ENCODE measurements at regions not wholly inside any gene's neighbourhood (a gene's known extent, or its start where the extent isn't known, plus 50 kb on each side); places are given as distances from the start of the nearest gene placed in this dataset.

DNA sequence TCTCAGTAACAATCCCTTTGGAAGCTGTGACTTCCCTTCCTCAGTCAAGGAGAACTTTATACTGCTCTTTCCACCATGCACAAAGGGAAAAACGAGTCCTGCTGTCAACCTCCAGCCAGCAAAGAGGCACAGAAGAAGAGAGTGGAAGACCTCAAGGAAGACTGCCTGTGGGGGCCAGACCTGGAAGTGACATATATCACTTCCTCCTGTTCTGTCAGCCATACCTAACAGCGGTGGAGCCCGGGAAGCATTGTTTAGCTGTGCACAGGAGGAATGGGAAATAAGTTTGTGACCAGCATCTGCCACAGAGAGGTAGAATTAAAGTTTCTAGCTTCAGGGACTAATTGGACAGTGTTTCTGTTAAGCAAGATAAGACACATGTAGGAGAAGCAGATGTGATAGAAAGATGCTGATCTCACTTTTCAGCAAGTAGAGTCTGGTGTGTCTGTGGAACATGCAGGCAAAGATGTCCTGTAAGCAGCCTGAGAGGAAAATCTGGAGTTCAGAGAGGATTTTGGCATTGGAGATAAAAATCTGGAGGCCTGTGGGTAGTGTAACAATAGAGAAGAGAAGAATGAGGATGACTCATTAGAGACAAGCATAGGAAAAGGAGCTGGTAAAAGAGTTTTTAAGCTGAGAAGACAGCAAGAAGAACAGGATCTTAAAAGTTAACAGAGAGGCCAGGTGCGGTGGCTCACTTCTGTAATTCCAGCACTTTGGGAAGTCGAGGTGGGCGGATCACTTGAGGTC lies 141.6 kb upstream of the CPSF6 start:
- no peak for DNase-seq

DNA sequence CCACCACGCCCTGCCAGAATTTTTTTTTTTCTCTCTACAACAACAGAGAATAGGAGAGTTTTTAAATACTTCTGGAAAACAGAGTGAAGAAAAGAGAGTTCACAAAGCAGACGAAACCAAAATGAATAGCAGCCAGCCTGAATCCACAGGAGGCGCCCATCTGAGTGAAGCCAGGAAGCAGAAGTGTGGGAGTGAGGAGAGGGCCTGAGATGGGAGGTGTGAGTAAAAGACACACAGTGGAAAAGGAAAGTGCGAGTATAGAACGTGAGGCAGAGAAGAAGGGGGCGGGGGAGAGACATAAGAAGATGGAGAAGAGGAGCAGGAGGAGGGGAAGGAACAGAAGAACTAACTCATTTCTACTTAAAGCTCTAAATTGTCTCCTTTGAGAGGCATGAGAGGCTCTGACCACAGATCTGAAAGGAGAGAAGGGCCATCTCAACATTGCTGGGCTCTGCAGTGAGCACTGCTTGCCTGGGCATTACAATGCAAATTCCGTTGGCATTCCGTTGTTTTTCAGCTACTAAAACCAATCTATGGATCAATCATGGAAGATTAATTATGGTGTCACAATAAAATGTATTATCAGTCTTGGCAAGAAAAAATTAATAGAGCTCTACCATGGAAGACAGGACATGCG lies 140.1 kb upstream of the CPSF6 start:
- no peak for DNase-seq

DNA sequence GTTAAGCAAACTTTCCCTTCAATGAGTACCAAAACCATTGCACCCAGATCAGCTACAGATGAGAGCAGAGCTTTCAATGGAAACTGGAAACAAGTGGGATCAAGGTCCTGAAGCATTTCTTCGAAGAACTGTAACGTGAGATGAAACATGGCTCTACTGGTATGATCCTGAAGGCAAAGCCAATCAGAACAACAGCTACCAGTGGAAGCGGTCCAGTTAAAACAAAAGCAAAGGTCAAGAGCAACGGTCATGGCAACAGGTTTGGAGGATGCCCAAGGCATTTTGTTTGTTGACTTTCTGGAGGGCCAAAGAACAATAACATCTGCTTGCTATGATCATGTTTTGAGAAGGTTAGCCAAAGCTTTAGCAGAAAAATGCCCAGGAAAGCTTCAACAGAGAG lies 137.9 kb upstream of the CPSF6 start:
- no peak for DNase-seq

DNA sequence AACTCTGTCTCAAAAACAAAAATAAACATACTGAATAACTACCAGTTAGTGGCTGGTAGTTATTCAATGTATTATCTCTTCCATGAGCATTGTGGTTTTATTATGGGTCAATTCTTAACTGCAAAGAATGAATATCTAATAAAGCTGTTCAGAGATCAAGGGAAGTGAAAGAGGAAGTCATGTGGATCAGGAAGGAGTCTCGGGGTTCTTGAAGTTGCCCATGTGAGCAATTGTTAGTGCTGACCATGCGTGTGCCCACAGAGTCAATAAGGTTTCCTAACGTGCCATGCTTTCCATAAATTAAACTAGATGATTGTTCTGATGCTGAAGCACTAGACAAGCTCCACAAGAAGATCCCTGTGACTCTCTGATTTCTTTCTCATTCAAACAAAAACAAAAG lies 136.5 kb upstream of the CPSF6 start:
- no peak for DNase-seq

DNA sequence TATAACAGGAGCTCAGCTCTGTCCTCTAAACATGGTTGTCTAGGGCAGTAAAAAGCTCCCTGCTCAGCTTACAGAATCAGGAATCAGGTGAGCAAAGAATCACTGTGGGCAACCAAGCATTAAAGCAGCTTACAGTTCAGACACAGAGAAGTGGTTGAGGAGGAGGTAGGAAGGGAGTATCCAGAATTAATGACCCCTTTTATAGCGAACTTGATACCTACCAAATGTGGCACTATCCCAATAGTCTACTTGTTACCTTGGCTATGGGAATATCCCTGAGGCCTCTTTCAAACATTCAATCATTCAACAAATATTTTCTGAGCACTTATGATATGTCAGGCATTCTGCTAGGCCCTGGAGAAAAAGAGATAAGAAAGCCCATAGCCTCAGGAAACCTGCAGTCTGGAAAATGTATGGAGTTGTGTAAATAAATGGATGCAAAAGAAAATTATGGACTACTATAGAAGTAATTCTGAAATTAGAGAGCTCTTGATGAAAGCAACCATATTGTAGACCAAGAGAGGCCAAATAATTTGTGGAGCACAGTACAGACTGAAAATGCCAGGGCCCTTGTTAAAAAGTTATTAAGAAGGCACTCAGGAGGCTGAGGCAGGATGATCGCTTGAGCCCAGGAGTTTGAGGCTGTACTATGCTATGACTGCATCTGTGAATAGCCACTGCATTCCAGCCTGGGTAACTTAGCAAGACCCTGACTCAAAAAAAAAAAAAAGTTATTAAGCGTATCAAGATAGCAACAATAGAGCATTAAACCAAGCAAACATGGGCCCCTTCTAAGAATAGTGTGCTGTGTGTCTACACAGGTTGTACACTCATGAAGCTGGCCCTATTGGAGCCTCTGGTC lies 134.0 kb upstream of the CPSF6 start:
- peak; percentile 91 for DNase-seq

DNA sequence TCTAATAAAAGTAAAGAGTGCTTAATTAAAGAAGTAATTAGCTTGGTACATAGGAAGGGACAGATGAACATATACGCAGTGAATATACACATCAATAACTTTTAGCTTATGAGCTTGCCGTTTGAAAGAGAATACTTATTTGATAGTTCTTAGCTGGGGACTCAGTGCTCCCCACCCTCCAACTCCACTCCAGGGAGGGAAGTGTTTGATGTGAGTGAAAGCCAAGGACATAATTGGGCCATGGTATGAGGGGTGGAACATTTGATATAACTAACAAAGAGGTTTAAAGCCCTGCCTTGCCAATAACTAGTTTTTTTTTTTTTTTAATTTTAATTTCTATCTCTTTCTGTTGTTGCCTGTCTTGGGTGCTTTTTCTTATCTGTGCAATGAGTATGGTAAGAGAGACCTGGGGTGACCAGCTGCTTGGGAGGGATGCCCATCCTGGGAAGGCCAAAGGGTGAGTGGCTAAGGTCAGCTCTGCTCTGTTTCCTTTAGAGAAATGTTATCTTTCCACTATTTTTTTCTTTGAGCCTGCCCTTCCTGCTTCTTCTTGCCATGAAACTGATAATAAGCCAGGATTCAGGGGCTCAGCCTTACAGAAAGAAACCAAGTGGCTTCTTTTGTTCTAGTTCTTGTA lies 132.8 kb upstream of the CPSF6 start:
- no peak for DNase-seq

DNA sequence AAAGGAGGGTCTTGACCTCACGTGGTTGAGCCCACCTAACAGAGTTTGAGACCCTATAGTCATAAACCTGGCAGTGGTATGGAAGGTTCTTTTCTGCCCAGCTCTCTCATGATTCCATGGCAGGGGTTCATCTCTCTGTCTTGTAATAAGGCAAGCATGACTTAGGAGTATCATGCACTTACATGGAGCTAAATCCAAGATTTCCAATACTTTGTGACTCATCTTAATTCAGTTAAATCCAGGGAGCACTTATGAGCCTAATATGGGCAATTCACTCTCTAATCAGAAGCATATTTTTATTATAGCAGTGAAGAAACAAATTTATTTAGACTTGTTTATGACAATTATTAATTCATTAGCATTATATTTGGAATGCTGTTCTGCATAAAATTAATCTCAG lies 131.8 kb upstream of the CPSF6 start:
- no peak for DNase-seq

DNA sequence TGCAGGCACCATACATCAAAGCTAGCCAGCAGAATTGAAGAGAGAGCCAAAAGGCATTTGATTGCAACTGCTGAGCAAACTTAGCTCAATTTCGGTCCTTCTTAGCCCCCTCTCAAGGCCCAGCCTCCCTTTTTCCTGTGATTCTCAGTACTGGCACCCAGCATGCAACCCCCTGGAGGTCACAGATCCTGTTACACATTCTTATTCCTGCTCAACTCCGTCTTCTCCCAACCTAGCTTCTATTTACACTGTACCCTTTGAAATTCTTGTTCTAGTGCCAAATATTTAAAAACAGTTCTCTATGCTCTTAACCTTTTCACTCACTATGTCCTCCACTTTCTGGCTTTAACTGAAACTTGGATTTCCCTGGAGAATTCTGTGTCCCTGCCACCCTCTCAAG lies 131.3 kb upstream of the CPSF6 start:
- peak; percentile 13 for DNase-seq

DNA sequence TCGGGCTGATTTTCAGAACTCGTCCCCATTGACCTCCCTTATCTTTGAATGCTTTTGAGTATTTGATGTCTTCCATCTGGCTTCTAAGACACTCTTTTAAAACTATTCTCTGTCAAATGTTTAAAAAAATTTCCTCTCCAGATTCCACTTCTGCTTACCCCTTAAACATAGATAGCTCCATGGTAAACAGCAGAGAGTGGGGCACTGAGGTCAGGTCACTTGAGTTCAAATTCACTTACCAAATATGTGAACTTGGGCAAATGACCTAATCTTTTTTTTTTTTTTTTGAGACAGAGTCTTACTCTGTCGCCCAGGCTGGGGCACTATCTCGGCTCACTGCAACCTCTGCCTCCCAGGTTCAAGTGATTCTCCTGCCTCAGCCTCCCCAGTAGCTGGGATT lies 126.8 kb upstream of the CPSF6 start:
- no peak for DNase-seq

DNA sequence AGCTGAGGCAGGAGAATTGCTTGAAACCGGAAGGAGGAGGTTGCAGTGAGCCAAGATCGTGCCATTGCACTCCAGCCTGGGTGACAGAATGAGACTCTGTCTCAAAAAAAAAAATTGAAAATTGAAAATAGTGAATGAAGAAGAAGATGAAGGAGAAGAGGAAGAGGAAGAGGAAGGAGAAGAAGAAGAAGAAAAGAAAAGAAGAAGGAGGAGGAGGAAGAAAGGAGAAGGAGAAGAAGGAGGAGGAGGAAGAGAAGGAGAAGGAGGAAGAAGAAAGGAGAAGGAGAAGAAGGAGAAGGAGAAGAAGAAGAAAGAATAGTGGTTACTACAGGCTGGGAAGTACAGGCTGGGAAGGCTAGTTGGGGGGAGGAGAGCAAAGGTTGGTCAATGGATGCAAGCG lies 124.3 kb upstream of the CPSF6 start:
- no peak for DNase-seq

DNA sequence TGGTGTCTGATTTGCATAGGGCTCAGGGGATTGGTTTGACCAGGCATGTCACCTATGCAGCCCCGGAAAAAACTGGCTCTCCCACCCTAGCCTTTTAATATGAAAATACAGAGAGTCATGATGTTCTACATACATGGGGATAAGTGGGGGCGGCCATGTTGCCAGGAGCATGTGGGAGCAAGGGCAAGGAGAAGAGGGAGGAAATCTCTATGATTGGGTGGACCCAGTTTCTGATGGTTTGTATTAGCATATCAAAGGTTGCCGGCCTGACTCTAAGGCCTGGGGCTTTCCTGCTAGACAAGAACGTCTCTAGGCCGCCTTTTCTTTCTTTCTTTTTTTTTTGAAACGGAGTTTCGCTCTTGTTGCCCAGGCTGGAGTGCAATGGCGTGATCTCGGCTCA lies 123.4 kb upstream of the CPSF6 start:
- no peak for DNase-seq

DNA sequence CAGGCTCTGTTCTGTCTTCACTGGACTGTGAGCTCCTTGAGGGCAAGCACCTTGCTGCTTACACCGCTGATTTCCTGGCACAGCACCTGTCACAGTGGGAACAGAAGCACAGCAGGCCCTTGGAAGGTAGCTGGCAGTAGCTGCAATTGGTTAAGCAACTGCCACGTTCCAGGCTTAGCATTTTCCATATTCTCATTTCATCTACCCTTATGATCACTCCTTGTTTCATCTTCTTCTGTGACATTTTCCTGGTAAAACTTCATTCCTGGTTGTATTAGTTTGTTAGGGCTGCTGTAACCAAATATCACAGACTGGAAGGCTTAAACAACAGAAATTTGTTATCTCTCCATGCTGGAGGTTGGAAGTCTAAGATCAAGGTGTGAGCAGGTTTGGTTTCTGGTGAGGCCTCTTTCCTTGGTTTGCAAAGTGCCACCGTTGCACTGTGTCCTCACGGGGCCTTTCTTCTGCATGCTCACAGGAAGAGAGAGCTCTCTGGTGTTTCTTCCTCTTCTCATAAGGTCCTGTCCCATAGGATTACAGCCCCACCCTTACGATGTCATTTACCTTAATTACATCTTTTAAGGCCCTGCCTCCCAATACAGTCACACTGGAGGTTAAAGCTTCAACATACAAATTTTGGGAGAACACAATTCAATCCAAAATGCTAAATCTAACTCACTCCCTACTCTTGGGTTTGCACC lies 121.7 kb upstream of the CPSF6 start:
- no peak for DNase-seq

DNA sequence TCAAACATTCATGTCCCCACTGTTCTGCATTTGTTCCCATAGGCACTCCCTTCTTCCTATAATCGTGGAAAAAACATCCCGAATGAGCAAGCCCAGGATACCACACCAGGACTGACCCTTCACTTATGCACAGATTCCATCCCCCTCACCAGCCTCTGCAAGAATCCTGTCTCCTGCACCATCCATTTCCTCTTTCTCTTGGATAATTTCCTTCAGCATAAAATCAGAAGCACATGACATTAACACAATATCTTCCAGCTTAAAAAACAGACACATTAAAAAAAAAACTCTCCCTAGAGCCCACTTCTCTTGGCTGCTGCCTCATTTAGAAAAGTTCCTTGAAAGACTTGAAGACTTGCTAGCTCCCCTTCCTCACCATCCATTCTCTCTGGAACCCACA lies 120.9 kb upstream of the CPSF6 start:
- no peak for DNase-seq

DNA sequence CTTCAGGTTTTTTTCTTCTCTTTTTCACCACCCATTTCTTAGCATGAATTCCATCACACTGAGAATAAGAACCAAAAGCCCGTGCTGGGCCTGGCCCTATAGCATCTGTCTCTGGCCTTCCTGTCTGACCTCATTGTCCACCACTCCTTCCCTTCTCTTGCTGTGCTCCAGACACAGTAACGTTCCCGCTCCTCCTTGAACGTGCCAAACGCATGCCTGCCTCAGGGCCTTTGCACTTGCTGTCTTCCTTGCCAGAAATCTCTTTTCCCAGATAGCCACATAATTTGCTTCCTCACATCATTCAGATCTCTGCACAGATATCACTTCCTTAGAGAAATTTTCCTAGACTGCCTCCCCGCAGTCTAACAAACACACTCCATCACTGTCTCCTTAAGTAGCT lies 119.6 kb upstream of the CPSF6 start:
- DNase-seq = no peak

DNA sequence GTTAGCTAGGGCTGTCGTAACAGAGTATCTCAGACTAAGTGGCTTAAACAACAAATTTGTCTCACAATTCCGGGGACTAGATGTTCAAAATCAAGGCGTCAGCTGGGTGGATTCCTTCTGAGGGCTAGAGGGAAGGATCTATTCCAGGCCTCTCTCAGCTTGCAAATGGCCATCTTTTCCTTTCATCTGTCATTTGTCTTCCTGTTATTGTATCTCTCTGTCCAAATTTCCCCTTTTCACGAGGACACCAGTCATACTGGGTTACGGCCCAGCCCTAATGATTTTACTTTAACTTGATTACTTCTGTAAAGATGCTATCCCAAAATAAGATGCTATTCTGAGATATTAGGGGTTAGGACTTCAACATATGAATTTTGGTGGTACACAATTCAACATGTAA lies 119.0 kb upstream of the CPSF6 start:
- DNase-seq = no peak

DNA sequence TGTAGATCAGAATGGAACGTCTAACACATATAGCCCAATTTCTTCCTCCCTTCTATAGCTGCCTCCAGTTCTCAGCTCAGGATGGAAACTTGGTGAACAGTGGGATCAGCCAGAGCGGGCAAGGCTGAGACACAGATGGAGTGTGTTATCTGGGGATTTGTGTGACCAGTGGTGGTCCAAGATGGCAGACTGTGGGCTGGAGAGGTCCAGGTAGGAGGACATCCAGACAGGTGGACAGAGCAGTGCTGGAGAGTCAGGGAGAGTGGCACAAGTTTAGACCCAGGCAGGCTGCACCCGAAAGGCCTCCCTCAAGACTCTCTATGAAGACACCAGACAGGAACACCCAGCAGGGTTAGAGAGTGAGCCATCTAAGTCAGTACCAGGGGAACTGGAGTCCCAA lies 116.1 kb upstream of the CPSF6 start:
- DNase-seq = no peak

DNA sequence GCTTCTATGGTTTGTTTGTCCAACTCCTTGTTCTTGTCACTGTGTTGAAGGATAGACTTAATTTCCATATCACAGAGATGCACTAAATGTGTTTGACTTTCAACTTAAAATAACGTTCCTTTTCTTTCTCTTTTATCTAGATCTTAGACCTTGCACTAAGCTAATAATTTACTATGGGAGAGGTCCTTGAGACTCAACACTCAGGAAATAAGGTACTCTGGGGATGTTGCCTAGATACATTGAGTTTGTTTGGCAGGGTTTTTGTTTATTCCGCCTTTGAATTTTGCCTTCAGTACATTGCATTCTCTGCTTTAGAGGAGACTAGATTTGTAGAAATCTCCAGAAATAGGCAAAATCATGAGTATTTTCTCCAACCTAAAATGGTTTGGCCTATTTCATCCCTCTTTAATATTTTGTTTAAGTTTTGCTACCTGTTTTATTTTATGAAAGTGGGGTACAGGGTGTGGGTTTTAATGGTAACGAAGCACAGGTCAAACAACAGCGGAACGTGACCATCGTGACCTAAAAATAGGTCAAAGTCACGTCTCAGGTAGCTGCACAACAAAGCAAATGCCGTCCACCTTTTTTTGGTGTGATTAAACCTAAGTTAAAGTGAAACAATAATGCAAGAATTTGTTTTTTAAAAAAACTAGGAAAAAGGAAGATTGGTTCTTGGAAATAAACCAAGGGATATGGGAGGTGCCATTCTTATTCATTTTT lies 115.3 kb upstream of the CPSF6 start:
- DNase-seq = no peak

DNA sequence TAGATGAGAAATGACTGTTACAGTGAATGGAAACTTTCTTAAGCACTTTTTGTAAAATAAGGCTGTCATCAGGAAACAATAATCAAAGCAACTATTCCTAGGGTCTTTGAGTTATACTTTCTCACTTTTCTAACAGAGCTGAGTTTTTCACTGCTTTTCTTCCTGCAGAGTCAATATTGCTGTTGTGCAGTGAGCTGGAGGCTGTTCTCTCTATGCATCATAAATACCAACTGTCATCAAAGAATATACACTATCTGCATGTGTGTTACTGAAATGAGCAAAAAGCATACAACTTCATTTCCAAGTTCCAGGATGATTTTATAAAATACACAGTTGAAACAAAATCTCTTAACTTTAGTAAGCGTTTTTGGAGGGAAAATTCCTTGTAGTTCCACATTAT lies 110.4 kb upstream of the CPSF6 start:
- DNase-seq = no peak

DNA sequence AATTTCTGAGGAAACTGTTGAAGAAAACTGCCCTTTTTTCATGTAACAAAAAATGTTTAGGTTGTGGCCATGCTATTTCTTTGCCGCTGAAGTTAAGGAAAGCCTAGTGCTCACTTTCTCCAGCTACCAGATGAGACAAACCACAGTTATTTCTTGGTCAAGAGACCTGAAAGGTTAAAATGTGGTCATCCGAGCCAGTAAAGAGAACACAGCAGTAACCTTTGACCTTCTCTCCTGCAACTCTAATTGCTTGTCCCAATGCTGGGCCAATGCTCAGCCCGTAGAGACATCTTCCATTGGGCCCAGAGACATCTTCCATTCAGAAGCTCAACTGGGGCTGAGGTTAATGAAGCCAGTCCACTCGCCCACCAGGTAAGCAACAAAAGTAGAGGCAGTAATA lies 109.8 kb upstream of the CPSF6 start:
- DNase-seq = no peak

DNA sequence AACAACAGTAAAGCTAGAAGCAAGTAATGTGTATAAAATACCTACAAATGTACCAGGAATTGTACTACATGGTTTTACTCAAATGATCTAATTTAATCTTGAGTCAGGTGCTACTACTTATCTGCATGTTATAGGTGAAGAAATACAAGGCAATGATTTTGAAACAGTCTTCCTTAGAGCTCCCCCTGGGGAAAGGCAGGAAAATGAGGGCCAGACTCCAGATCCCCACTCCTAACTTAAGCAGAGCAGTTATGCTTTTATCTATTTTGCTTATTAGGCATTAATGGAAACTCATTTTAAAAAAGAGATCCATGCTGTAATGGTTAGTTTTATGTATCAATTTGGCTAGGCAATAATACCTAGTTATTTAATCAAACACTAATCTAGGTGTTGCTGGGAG lies 109.3 kb upstream of the CPSF6 start:
- no peak for DNase-seq

DNA sequence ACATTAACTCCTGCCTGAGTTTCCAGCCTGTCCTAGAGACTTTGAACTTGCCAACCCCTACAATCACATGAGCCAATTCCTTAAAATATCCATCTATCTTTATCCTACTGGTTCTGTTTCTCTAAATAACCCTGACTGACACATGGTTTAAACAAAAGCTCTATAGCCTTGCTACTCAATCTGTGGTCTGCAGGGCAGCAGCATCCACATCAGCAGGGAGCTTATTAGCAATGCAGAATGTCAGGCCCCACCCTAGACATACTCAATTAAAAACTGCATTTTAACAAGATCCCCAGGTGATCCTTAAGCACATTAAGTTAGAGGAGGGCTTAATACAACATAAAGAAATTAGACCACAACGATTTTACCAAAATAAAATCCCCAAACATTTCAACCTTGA lies 108.3 kb upstream of the CPSF6 start:
- DNase-seq = no peak

DNA sequence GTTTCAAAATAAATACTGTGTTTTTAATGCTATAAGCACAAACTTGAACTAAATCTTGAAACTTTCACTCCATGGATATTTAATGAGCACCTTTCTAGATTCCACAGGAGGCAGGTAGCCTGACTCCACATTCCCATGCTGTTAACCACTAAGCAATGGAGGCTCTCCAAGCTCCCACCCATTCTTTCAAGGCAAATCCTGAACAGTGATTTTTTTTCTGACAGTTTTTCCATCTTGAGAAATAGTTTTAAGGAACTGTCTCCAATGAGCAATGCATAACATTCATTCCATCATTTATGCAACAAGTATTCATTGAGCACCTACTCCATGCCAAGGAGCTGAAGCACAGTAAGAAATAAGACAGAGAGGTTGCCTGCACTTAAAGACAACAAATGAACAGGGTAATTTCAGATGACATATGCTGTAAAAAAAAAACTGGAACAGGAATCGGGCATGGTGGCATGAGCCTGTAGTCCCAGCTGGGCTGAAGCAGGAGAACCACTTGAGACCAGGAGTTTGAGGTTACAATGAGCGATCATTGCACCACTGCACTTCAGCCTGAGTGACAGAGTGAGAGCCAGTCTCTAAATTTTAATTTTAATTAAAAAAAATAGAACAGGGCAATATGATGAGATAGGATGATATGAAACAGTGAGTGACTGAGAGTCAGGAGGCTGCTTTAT lies 102.3 kb upstream of the CPSF6 start:
- peak; percentile 50 for DNase-seq
